Nephron (organoid): ENCODE measurements at regions not wholly inside any gene's neighbourhood (a gene's known extent, or its start where the extent isn't known, plus 50 kb on each side); places are given as distances from the start of the nearest gene placed in this dataset.

Source experiments
- H3K27ac Mint-ChIP-seq, 3 experiments: 2 replicates each; pipeline ENCODE4 v1.8.0; 2020; ENCODE audit warnings: mixed read lengths in 3 of 3, mild to moderate bottlenecking in 2 of 3, moderate library complexity in 1 of 3
- H3K27me3 Mint-ChIP-seq: 2 replicates; pipeline ENCODE4 v1.8.0; 2021; ENCODE audit warnings: low read depth, mild to moderate bottlenecking, moderate library complexity, mixed read lengths
- H3K36me3 Mint-ChIP-seq: 2 replicates; pipeline ENCODE4 v1.8.0; 2020; ENCODE audit warnings: low read depth, mixed read lengths
- H3K4me1 Mint-ChIP-seq: 2 replicates; pipeline ENCODE4 v1.8.0; 2020; ENCODE audit warnings: mixed read lengths
- H3K4me3 Mint-ChIP-seq, 3 experiments: 2 replicates each; pipeline ENCODE4 v1.8.0; 2020; ENCODE audit warnings: mild to moderate bottlenecking in 3 of 3, mixed read lengths in 3 of 3, moderate library complexity in 2 of 3
- H3K9me3 Mint-ChIP-seq: 2 replicates; pipeline ENCODE4 v1.8.0; 2020; ENCODE audit warnings: mixed read lengths
- CTCF ChIP-seq, 3 experiments: fragments of 200-600 bp; sonication (generic); IDR thresholded peaks; one replicate each; pipeline ENCODE4 v1.5.0; 2021; ENCODE audit warnings: antibody characterized with exemption in 3 of 3; ENCODE audit not compliant: unreplicated experiment in 3 of 3

DNA sequence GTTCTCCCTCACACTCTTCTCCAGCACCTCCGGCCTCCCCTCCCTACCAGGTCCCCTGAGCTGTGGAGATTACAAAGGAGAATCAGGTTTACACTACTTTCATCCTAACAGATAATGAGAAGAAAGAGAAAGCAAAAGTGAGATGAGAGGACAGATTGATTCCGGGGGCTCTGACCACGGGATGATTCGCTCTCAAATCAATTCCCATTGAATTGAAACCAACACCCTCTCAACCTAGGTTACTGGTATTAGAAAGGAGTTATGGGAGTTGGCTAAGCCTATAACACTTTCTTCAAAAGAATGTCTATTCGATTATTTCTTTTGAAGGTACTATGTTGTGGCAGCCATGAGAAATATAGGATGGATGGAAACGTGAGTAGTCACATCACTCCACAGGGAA lies 386.2 kb upstream of the TNP1 start:
- peaks cover 32% of the 10 kb centered on the region for H3K4me1 Mint-ChIP-seq
- H3K27ac Mint-ChIP-seq = peak overlapping the region in 1 of 3 experiments; percentile 39
- H3K4me3 Mint-ChIP-seq = no peak overlapping the region
- no peak for TF ChIP-seq CTCF (IDR thresholded peaks at IDR 0.05; ENCODE audit: unreplicated experiment in 3 of 3)
- peaks cover 4% of the 10 kb centered on the region for H3K36me3 Mint-ChIP-seq
- H3K9me3 Mint-ChIP-seq = no peaks in the 10 kb centered on the region
- H3K27me3 Mint-ChIP-seq = peaks cover 4% of the 10 kb centered on the region

DNA sequence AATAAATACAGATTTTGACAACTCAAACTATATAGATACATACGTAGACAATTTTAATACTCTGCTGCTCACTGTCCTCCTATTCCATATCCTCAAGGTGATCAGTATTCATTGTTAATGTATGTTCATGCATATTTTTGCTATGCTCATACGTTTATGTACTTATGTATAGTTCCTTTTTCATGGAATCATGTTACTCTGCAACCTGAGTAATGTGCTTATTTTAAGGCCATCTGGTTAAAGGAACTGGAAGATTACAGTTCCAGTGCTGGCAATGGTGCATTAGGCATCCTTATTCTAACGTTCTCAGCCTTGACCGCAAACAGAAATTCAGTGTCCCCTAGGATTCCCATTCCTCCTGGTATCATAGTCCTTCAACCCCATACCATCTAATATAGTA lies 385.0 kb upstream of the TNP1 start:
- Mint-ChIP-seq H3K4me1 (peaks cover 32% of the 10 kb centered on the region), H3K36me3 (peaks cover 4% of the 10 kb centered on the region), H3K27me3 (peaks cover 4% of the 10 kb centered on the region), H3K4me3 (no peak overlapping the region), H3K27ac (peak overlapping the region in 1 of 3 experiments; percentile 67), H3K9me3 (no peaks in the 10 kb centered on the region)
- no peak for TF ChIP-seq CTCF (IDR thresholded peaks at IDR 0.05; ENCODE audit: unreplicated experiment in 3 of 3)

DNA sequence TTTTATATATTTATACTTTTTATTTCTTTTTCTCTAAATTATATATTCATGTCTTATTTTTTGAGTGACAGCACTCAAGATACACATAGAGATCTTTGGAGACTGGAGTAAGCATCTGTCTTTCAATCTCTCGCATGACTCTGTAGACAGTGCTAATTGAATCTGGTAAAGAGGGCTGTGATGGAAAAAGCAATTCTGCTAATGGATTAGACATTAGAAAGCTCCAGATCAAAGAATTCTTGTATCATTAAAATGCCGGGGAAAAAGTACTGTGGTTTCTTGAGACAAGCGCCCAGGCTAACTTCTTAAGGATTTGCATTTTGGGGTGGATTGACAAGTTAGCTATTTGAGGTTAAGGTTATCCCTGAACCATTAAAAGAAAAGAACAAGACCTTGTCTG lies 383.1 kb upstream of the TNP1 start:
- H3K27ac Mint-ChIP-seq = peak overlapping the region in 1 of 3 experiments; percentile 22
- no peaks in the 10 kb centered on the region for H3K9me3 Mint-ChIP-seq
- peaks cover 4% of the 10 kb centered on the region for H3K27me3 Mint-ChIP-seq
- peaks cover 32% of the 10 kb centered on the region for H3K4me1 Mint-ChIP-seq
- peaks cover 4% of the 10 kb centered on the region for H3K36me3 Mint-ChIP-seq
- H3K4me3 Mint-ChIP-seq = no peak overlapping the region
- TF ChIP-seq CTCF (IDR thresholded peaks at IDR 0.05; ENCODE audit: unreplicated experiment in 3 of 3) = no peak

GRCh38 chr2:217231724-217232123 lies 371.9 kb upstream of the TNP1 start:
- no peak overlapping the region for H3K27ac Mint-ChIP-seq
- H3K9me3 Mint-ChIP-seq = peaks cover 9% of the 10 kb centered on the region
- no peaks in the 10 kb centered on the region for H3K27me3 Mint-ChIP-seq
- H3K4me3 Mint-ChIP-seq = no peak overlapping the region
- no peak for TF ChIP-seq CTCF (IDR thresholded peaks at IDR 0.05; ENCODE audit: unreplicated experiment in 3 of 3)
- H3K4me1 Mint-ChIP-seq = peaks cover 10% of the 10 kb centered on the region
- H3K36me3 Mint-ChIP-seq = peaks cover 6% of the 10 kb centered on the region

DNA sequence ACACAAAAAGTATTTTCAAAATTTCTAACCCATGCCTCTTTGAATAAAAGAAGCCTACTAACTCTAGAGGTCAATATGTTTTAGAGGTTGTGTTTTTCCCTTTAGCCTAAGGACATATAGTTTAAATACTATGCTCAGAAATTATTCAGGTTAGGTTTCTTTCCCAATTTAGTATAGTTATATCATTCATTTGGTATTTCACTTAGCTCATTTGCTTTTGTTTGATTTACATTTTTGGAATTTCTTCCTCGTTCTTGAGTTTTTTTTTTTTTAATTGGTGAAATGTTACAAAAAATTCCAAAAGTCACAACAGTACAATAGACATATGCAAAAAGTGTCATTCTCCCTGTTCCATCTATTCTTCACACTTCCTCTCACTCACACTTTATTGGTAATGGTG lies 371.3 kb upstream of the TNP1 start:
- H3K4me3 Mint-ChIP-seq = no peak overlapping the region
- no peak overlapping the region for H3K27ac Mint-ChIP-seq
- H3K4me1 Mint-ChIP-seq = peaks cover 10% of the 10 kb centered on the region
- no peaks in the 10 kb centered on the region for H3K27me3 Mint-ChIP-seq
- H3K36me3 Mint-ChIP-seq = peaks cover under 1% of the 10 kb centered on the region
- H3K9me3 Mint-ChIP-seq = peaks cover 4% of the 10 kb centered on the region
- no peak for TF ChIP-seq CTCF (IDR thresholded peaks at IDR 0.05; ENCODE audit: unreplicated experiment in 3 of 3)

DNA sequence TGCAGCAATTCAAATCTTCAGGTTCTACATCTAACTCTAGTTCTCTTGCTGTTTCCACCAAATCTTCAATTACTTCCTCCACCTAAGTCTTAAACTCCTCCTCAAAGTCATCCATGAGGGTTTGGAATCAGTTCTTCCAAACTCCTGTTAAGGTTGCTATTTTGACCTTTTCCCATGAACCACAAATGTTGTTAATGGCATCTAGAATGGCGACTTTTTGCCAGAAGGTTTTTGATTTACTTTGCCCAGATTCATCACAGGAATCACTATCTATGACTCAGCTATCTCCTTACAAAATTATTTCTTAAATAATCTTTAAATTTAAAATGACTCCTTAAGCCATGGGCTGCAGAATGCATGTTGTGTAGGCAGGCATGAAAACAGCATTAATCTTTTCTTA lies 368.9 kb upstream of the TNP1 start:
- no peak for TF ChIP-seq CTCF (IDR thresholded peaks at IDR 0.05; ENCODE audit: unreplicated experiment in 3 of 3)
- no peaks in the 10 kb centered on the region for H3K27me3 Mint-ChIP-seq
- H3K27ac Mint-ChIP-seq = no peak overlapping the region
- H3K4me1 Mint-ChIP-seq = peaks cover 17% of the 10 kb centered on the region
- no peak overlapping the region for H3K4me3 Mint-ChIP-seq
- H3K36me3 Mint-ChIP-seq = no peaks in the 10 kb centered on the region
- H3K9me3 Mint-ChIP-seq = peaks cover under 1% of the 10 kb centered on the region
